ENCODE measurements at regions not wholly inside any gene's neighbourhood (a gene's known extent, or its start where the extent isn't known, plus 50 kb on each side); places are given as distances from the start of the nearest gene placed in this dataset.
A peak's percentile ranks its signal among the peaks of the same experiment; 100 is the strongest.

DNA sequence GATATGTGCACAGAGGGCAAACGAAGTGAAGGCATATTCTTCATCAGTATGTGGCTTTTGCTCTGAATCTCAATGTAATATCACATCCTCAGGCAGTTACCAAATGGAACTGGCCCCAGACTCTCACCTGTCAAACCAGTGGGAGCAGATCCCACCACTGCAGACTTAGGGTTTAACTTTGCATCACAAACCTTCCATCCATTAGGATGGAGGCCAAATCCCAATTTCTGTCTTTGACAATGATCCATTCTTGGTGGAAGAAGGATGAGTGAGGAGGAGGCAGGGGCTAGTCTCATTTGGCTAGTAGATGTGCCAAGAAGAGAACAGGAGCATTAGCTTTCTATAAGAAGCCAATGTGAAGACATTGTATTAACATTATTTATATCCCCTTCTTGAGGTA is 413.5 kb upstream of the SPRY2 start:
- no peaks in the 10 kb centered on the region for H3K4me1 Mint-ChIP-seq
- no peak overlapping the region for H3K4me3 ChIP-seq (replicated peaks in 1 of 3; ENCODE audit: low read depth in 2 of 3, low read length in 3 of 3)
- H3K27me3 ChIP-seq (ENCODE audit: control insufficient read depth in 2 of 2, insufficient read depth in 2 of 2, low read length in 2 of 2): no peaks in the 10 kb centered on the region
- no peaks in the 10 kb centered on the region for H3K36me3 ChIP-seq (replicated peaks in 1 of 2; ENCODE audit: control insufficient read depth in 1 of 2, insufficient read depth in 2 of 2, low read length in 2 of 2)
- peak overlapping the region in 1 of 7 donors; percentile 41 for H3K27ac Mint-ChIP-seq
- no peaks in the 10 kb centered on the region for H3K4me1 ChIP-seq (ENCODE audit: control insufficient read depth in 1 of 2, insufficient read depth in 2 of 2, low read length in 2 of 2)
- WGBS (ENCODE audit: insufficient coverage): 86% methylated on average over 1 of the region's 1 CpG
- H3K4me3 Mint-ChIP-seq: no peak overlapping the region
- H3K9ac ChIP-seq (ENCODE audit: insufficient read depth, low read length, poor library complexity, severe bottlenecking): no peak overlapping the region
- intact Hi-C loops (cut with micrococcal nuclease): no loop called here
- no peak for DNase-seq
- no peak overlapping the region for H3K27ac ChIP-seq (ENCODE audit: low read depth in 1 of 2, low read length in 2 of 2)
- H3K4me2 ChIP-seq (replicated peaks; ENCODE audit: extremely low read depth, low read length, poor library complexity, severe bottlenecking): no peak overlapping the region
- no peaks in the 10 kb centered on the region for H3K9me3 ChIP-seq (replicated peaks in 1 of 2; ENCODE audit: control insufficient read depth in 1 of 2, insufficient read depth in 1 of 2, low read length in 2 of 2)
- TF ChIP-seq, protein P1, sequence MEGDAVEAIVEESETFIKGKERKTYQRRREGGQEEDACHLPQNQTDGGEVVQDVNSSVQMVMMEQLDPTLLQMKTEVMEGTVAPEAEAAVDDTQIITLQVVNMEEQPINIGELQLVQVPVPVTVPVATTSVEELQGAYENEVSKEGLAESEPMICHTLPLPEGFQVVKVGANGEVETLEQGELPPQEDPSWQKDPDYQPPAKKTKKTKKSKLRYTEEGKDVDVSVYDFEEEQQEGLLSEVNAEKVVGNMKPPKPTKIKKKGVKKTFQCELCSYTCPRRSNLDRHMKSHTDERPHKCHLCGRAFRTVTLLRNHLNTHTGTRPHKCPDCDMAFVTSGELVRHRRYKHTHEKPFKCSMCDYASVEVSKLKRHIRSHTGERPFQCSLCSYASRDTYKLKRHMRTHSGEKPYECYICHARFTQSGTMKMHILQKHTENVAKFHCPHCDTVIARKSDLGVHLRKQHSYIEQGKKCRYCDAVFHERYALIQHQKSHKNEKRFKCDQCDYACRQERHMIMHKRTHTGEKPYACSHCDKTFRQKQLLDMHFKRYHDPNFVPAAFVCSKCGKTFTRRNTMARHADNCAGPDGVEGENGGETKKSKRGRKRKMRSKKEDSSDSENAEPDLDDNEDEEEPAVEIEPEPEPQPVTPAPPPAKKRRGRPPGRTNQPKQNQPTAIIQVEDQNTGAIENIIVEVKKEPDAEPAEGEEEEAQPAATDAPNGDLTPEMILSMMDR (IDR thresholded peaks at IDR 0.05): no peak
- H3K27me3 Mint-ChIP-seq (ENCODE audit: low read depth in 3 of 3): no peaks in the 10 kb centered on the region
- no peaks in the 10 kb centered on the region for H3K79me2 ChIP-seq (ENCODE audit: insufficient read depth, low read length)
- H2AFZ ChIP-seq (ENCODE audit: insufficient read depth, low read depth, low read length, poor library complexity, severe bottlenecking): no peak overlapping the region
- H3K9me3 Mint-ChIP-seq: peaks cover 0 to 7% (median 4%) of the 10 kb centered on the region in 7 donors
- H4K20me1 ChIP-seq (ENCODE audit: insufficient read depth, low read length): no peaks in the 10 kb centered on the region
- H3K36me3 Mint-ChIP-seq: no peaks in the 10 kb centered on the region

- Mint-ChIP-seq H3K4me1 (no peaks in the 10 kb centered on the region), H3K9me3 (peaks cover 0 to 7% (median 4%) of the 10 kb centered on the region in 7 donors), H3K36me3 (no peaks in the 10 kb centered on the region), H3K4me3 (no peak overlapping the region), H3K27ac (no peak overlapping the region), H3K27me3 (ENCODE audit: low read depth in 3 of 3) (no peaks in the 10 kb centered on the region)
- DNase-seq: no peak
- intact Hi-C loops (cut with micrococcal nuclease): no loop called here
- Histone ChIP-seq H3K9ac (ENCODE audit: insufficient read depth, low read length, poor library complexity, severe bottlenecking) (no peak overlapping the region), H3K4me2 (replicated peaks; ENCODE audit: extremely low read depth, low read length, poor library complexity, severe bottlenecking) (no peak overlapping the region), H3K4me3 (replicated peaks in 1 of 3; ENCODE audit: low read depth in 2 of 3, low read length in 3 of 3) (no peak overlapping the region), H3K36me3 (replicated peaks in 1 of 2; ENCODE audit: control insufficient read depth in 1 of 2, insufficient read depth in 2 of 2, low read length in 2 of 2) (no peaks in the 10 kb centered on the region), H2AFZ (ENCODE audit: insufficient read depth, low read depth, low read length, poor library complexity, severe bottlenecking) (no peak overlapping the region), H3K79me2 (ENCODE audit: insufficient read depth, low read length) (no peaks in the 10 kb centered on the region), H4K20me1 (ENCODE audit: insufficient read depth, low read length) (no peaks in the 10 kb centered on the region), H3K27me3 (ENCODE audit: control insufficient read depth in 2 of 2, insufficient read depth in 2 of 2, low read length in 2 of 2) (no peaks in the 10 kb centered on the region), H3K27ac (ENCODE audit: low read depth in 1 of 2, low read length in 2 of 2) (no peak overlapping the region), H3K9me3 (replicated peaks in 1 of 2; ENCODE audit: control insufficient read depth in 1 of 2, insufficient read depth in 1 of 2, low read length in 2 of 2) (no peaks in the 10 kb centered on the region), H3K4me1 (ENCODE audit: control insufficient read depth in 1 of 2, insufficient read depth in 2 of 2, low read length in 2 of 2) (no peaks in the 10 kb centered on the region)
- WGBS (ENCODE audit: insufficient coverage): 100% methylated on average over 1 of the region's 3 CpGs
- TF ChIP-seq, protein P1 (IDR thresholded peaks at IDR 0.05): no peak
Observed at GRCh38 chr13:80753866-80754265, 412.9 kb upstream of the SPRY2 start.

Data from CD14-positive monocyte (primary cell).